Liver (tissue), 7 donors: ENCODE measurements at regions not wholly inside any gene's neighbourhood (a gene's known extent, or its start where the extent isn't known, plus 50 kb on each side); places are given as distances from the start of the nearest gene placed in this dataset.

Source experiments
- DNase-seq: peaks from one replicate; pipeline ENCODE4 v3.0.0-alpha.2; 2017; ENCODE audit warnings: low spot score
- H3K27ac ChIP-seq, 2 donors: one replicate each; pipeline ENCODE4 v1.7.0; 2013; ENCODE audit warnings: inconsistent platforms in 2 of 2, low read length in 2 of 2, control low read depth in 1 of 2, low read depth in 1 of 2, mild to moderate bottlenecking in 1 of 2
- H3K27me3 ChIP-seq, 4 donors: one replicate each; pipeline versions ENCODE4 v1.6.1 to v1.7.0; 2013; ENCODE audit warnings: low read length in 3 of 4, inconsistent platforms in 1 of 4, mild to moderate bottlenecking in 1 of 4, moderate library complexity in 1 of 4; ENCODE audit not compliant: control insufficient read depth in 4 of 4, insufficient read depth in 4 of 4
- H3K36me3 ChIP-seq, 4 donors: one replicate each; pipeline versions ENCODE4 v1.6.1 to v1.7.0; 2013; ENCODE audit warnings: low read length in 3 of 4, mild to moderate bottlenecking in 3 of 4, low read depth in 1 of 4, moderate library complexity in 1 of 4; ENCODE audit not compliant: control insufficient read depth in 4 of 4, insufficient read depth in 3 of 4
- H3K4me1 ChIP-seq, 4 donors: one replicate each; pipeline versions ENCODE4 v1.6.1 to v1.7.0; 2013; ENCODE audit warnings: low read length in 3 of 4, mild to moderate bottlenecking in 3 of 4, moderate library complexity in 1 of 4; ENCODE audit not compliant: control insufficient read depth in 4 of 4, insufficient read depth in 4 of 4
- H3K4me3 ChIP-seq, 3 donors: one replicate each; pipeline versions ENCODE4 v1.6.1 to v1.7.0; 2013; ENCODE audit warnings: low read length in 3 of 3, control low read depth in 1 of 3, low read depth in 1 of 3, mild to moderate bottlenecking in 1 of 3
- H3K9ac ChIP-seq, 2 donors: one replicate each; pipeline ENCODE4 v1.7.0; 2013; ENCODE audit warnings: low read length in 2 of 2, mild to moderate bottlenecking in 2 of 2, moderate library complexity in 2 of 2, control low read depth in 1 of 2, low read depth in 1 of 2
- H3K9me3 ChIP-seq, 4 donors: one replicate each; pipeline versions ENCODE4 v1.6.1 to v1.7.0; 2013; ENCODE audit warnings: low read length in 3 of 4; ENCODE audit not compliant: control insufficient read depth in 4 of 4
- ATF3 ChIP-seq: IDR thresholded peaks from 2 replicates; pipeline ENCODE4 v1.6.1; 2016; ENCODE audit warnings: antibody characterized with exemption
- EGR1 ChIP-seq, 2 donors: IDR thresholded peaks; 2 replicates each; pipeline ENCODE4 v1.6.1; 2016 to 2018; ENCODE audit warnings: antibody characterized with exemption in 2 of 2, low read depth in 2 of 2
- FOXA2 ChIP-seq: IDR thresholded peaks from 2 replicates; pipeline ENCODE4 v1.6.1; 2016; ENCODE audit warnings: antibody characterized with exemption
- GABPA ChIP-seq, 2 donors: IDR thresholded peaks in 1 of 2; conservative IDR thresholded peaks in 1 of 2; 2 replicates each; pipeline ENCODE4 v1.6.1; 2016; ENCODE audit warnings: antibody characterized with exemption in 2 of 2, mild to moderate bottlenecking in 1 of 2, moderate library complexity in 1 of 2
- HNF4A ChIP-seq, 2 donors: conservative IDR thresholded peaks; 2 replicates each; pipeline ENCODE4 v1.6.1; 2016; ENCODE audit warnings: antibody characterized with exemption in 2 of 2, mild to moderate bottlenecking in 2 of 2
- JUND ChIP-seq, 2 donors: IDR thresholded peaks; 2 replicates each; pipeline ENCODE4 v1.6.1; 2016; ENCODE audit warnings: antibody characterized with exemption in 2 of 2
- MAX ChIP-seq: IDR thresholded peaks from 2 replicates; pipeline ENCODE4 v1.6.1; 2016; ENCODE audit warnings: antibody characterized with exemption
- NR2F2 ChIP-seq: IDR thresholded peaks from 2 replicates; pipeline ENCODE4 v1.6.1; 2016; ENCODE audit warnings: antibody characterized with exemption
- RAD21 ChIP-seq, 2 donors: IDR thresholded peaks; 2 replicates each; pipeline ENCODE4 v1.6.1; 2016; ENCODE audit warnings: antibody characterized with exemption in 2 of 2, mild to moderate bottlenecking in 2 of 2
- REST ChIP-seq: IDR thresholded peaks from 2 replicates; pipeline ENCODE4 v1.6.1; 2016; ENCODE audit warnings: antibody characterized with exemption, mild to moderate bottlenecking
- RXRA ChIP-seq, 2 donors: IDR thresholded peaks; 2 replicates each; pipeline ENCODE4 v1.6.1; 2017 to 2018; ENCODE audit warnings: antibody characterized with exemption in 2 of 2, mild to moderate bottlenecking in 1 of 2
- TAF1 ChIP-seq: conservative IDR thresholded peaks from 2 replicates; pipeline ENCODE4 v1.6.1; 2016; ENCODE audit warnings: antibody characterized with exemption, mild to moderate bottlenecking
- YY1 ChIP-seq: IDR thresholded peaks from 2 replicates; pipeline ENCODE4 v1.6.1; 2016; ENCODE audit warnings: antibody characterized with exemption, mild to moderate bottlenecking
- ZBTB33 ChIP-seq: IDR thresholded peaks from 2 replicates; pipeline ENCODE4 v1.6.1; 2016; ENCODE audit warnings: antibody characterized with exemption
- WGBS: extraction: QIAGEN DNeasy Blood & Tissue Kit; methylation state at CpG from one replicate; pipeline ENCODE4 v1.1.7; 2013; 5-methylcytosine and 5-hydroxymethylcytosine counted together
- donor health status: healthy.
- donor health status: healthy.
- donor health status: healthy.
- donor health status: healthy.

- no peak overlapping the region for H3K9ac ChIP-seq
- H3K36me3 ChIP-seq, result no peaks in the 10 kb centered on the region
- no peak for DNase-seq
- no peaks in the 10 kb centered on the region for H3K27me3 ChIP-seq
- TF ChIP-seq FOXA2, result no peak
- TF ChIP-seq NR2F2, result no peak
- TF ChIP-seq YY1, result no peak
- H3K27ac ChIP-seq, result peak overlapping the region; percentile 19 to 70
- H3K4me3 ChIP-seq, result no peak overlapping the region
- WGBS, result 95% methylated on average over 4 of the region's 4 CpGs
- H3K4me1 ChIP-seq, result peaks cover 4 to 32% (median 19%) of the 10 kb centered on the region in 4 donors
- H3K9me3 ChIP-seq, result no peaks in the 10 kb centered on the region
Observed at GRCh38 chr6:53413326-53413725, 64.6 kb upstream of the ELOVL5 start.

GRCh38 chr6:53412751-53413150 is 64.0 kb upstream of the ELOVL5 start:
- WGBS, result 20% methylated on average over 1 of the region's 1 CpG
- Histone ChIP-seq H3K27me3 (no peaks in the 10 kb centered on the region), H3K9me3 (no peaks in the 10 kb centered on the region), H3K27ac (peak overlapping the region; percentile 38 to 70), H3K4me3 (no peak overlapping the region), H3K4me1 (peaks cover 4 to 28% (median 18%) of the 10 kb centered on the region in 4 donors), H3K36me3 (no peaks in the 10 kb centered on the region), H3K9ac (no peak overlapping the region)
- TF ChIP-seq REST, result no peak
- TF ChIP-seq JUND (IDR thresholded peaks at IDR 0.05), result peak in 1 of 2 donors; percentile 37
- peak in 1 of 2 donors; percentile 68 for TF ChIP-seq RXRA (IDR thresholded peaks at IDR 0.05)
- TF ChIP-seq ATF3, result no peak
- peak; percentile 58 to 62 for TF ChIP-seq HNF4A (conservative IDR thresholded peaks at IDR 0.05)
- TF ChIP-seq RAD21 (IDR thresholded peaks at IDR 0.05), result peak; percentile 33 to 56
- peak; percentile 23 for TF ChIP-seq ZBTB33
- no peak for TF ChIP-seq TAF1
- peak in 1 of 2 donors; percentile 29 for TF ChIP-seq EGR1 (IDR thresholded peaks at IDR 0.05; ENCODE audit: low read depth in 2 of 2)
- TF ChIP-seq GABPA (IDR thresholded peaks at IDR 0.05 in 1 of 2, conservative IDR thresholded peaks at IDR 0.05 in 1 of 2), result no peak
- TF ChIP-seq MAX, result peak; percentile 36
- no peak for DNase-seq
